SJSA1 (cell line): ENCODE measurements at regions not wholly inside any gene's neighbourhood (a gene's known extent, or its start where the extent isn't known, plus 50 kb on each side); places are given as distances from the start of the nearest gene placed in this dataset.
"Not testable (repeated sequence)": the region's sequence is repeated elsewhere in the genome, so short reads cannot be mapped to it uniquely, and the experiment has no call there.

Experiments used
- DNase-seq, 2 experiments: peaks; one replicate each; pipeline ENCODE4 v3.0.0-alpha.2; 2015 to 2020; ENCODE audit warnings: low spot score in 2 of 2, low read depth in 1 of 2
- H3K27ac ChIP-seq: fragments of 250-450 bp; sonication (Bioruptor Pico); 2 replicates; pipeline ENCODE4 v1.5.1; 2020; ENCODE audit warnings: mild to moderate bottlenecking, moderate library complexity
- H3K27me3 ChIP-seq: fragments of 250-450 bp; sonication (Bioruptor Pico); replicated peaks from 2 replicates; pipeline ENCODE4 v1.5.1; 2020; ENCODE audit warnings: mild to moderate bottlenecking, moderate library complexity
- H3K36me3 ChIP-seq: fragments of 250-450 bp; sonication (Bioruptor Pico); 2 replicates; pipeline ENCODE4 v1.5.1; 2020; ENCODE audit warnings: mild to moderate bottlenecking
- H3K4me1 ChIP-seq: fragments of 250-450 bp; sonication (Bioruptor Pico); replicated peaks from 2 replicates; pipeline ENCODE4 v1.6.1; 2021; ENCODE audit warnings: mild to moderate bottlenecking
- H3K4me3 ChIP-seq: fragments of 250-450 bp; sonication (Bioruptor Pico); 2 replicates; pipeline ENCODE4 v1.5.1; 2020; ENCODE audit warnings: mild to moderate bottlenecking
- H3K9me3 ChIP-seq: fragments of 250-450 bp; sonication (Bioruptor Pico); replicated peaks from 2 replicates; pipeline ENCODE4 v1.5.1; 2020; ENCODE audit warnings: mild to moderate bottlenecking

GRCh38 chr1:79894129-79894528, 887.6 kb upstream of the ADGRL4 start:
- not testable (repeated sequence) for H3K9me3 ChIP-seq, H3K4me3 ChIP-seq, DNase-seq, H3K27ac ChIP-seq, H3K36me3 ChIP-seq, H3K4me1 ChIP-seq, H3K27me3 ChIP-seq

GRCh38 chr1:79887059-79887458, 880.5 kb upstream of the ADGRL4 start:
- H3K27me3 ChIP-seq = no peaks in the 10 kb centered on the region

DNA sequence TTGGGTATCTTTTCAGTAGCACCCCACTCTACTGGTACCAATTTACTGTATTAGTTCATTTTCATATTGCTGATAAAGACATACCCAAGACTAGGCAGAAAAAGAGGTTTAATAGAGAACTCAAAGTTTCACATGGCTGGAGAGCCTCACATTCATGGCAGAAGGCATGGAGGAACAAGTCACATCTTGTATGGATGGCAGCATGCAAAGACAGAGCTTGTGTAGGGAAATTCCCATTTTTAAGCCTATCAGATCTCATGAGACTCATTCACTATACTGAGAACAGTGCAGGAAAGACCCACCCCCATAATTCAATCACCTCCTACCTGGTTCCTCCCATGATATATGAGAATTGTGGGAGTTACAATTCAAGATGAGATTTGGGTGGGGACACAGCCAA, 878.6 kb upstream of the ADGRL4 start:
- H3K36me3 ChIP-seq = no peaks in the 10 kb centered on the region
- H3K4me3 ChIP-seq = no peak overlapping the region
- H3K27ac ChIP-seq = no peak overlapping the region
- DNase-seq = no peak
- no peaks in the 10 kb centered on the region for H3K9me3 ChIP-seq
- H3K27me3 ChIP-seq = no peaks in the 10 kb centered on the region
- H3K4me1 ChIP-seq = no peaks in the 10 kb centered on the region

More at GRCh38 chr1:79887059-79887458, 880.5 kb upstream of the ADGRL4 start:
- no peak overlapping the region for H3K4me3 ChIP-seq
- no peaks in the 10 kb centered on the region for H3K9me3 ChIP-seq
- H3K36me3 ChIP-seq = no peaks in the 10 kb centered on the region
- H3K4me1 ChIP-seq = no peaks in the 10 kb centered on the region
- no peak overlapping the region for H3K27ac ChIP-seq
- DNase-seq = no peak

DNA sequence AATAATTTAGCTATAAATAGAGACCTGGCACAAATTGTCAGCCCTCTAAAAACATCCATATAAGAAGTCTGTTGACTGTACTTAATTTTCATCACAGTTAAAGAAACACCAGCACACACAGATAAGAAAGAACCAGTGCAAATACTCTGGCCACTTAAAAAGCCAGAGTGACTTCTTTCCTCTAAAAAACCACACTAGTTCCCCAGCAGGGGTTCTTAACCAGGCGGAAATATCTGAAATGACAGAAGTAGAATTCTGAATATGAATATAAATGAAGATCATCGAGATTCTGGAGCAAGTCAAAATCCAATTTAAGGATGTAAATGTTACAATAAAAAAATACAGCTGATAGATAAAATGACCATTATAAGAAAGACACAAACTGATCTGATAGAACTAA, 870.6 kb upstream of the ADGRL4 start:
- no peaks in the 10 kb centered on the region for H3K27me3 ChIP-seq
- no peak for DNase-seq
- H3K36me3 ChIP-seq = no peaks in the 10 kb centered on the region
- H3K4me3 ChIP-seq = no peak overlapping the region
- H3K27ac ChIP-seq = no peak overlapping the region
- no peaks in the 10 kb centered on the region for H3K9me3 ChIP-seq
- H3K4me1 ChIP-seq = no peaks in the 10 kb centered on the region

- H3K9me3 ChIP-seq = no peaks in the 10 kb centered on the region
- DNase-seq = no peak
- H3K27ac ChIP-seq = no peak overlapping the region
- no peaks in the 10 kb centered on the region for H3K4me1 ChIP-seq
- H3K4me3 ChIP-seq = no peak overlapping the region
- no peaks in the 10 kb centered on the region for H3K36me3 ChIP-seq
- H3K27me3 ChIP-seq = no peaks in the 10 kb centered on the region
Observed at GRCh38 chr1:79875187-79875586, 868.7 kb upstream of the ADGRL4 start.

DNA sequence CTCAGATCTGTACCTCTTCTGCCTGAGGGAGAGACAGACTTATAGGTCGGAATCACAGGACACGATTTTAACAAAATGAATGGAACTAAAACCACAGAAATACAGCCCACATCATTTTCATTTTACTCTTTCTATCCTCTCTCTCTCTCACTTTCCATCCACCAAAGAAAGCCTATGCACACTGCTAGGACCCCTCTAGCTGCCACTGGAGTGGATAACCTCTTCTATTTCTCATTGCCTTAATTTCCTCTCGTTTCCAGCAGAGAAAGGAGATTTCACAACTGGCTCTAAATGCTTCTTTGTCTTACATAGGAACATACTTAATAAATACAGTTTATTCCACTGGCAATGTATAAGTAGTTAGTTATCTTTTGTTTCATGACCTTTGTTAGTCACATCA, 867.8 kb upstream of the ADGRL4 start:
- H3K27me3 ChIP-seq = no peaks in the 10 kb centered on the region
- H3K4me3 ChIP-seq = no peak overlapping the region
- H3K4me1 ChIP-seq = no peaks in the 10 kb centered on the region
- DNase-seq = no peak
- H3K27ac ChIP-seq = no peak overlapping the region
- no peaks in the 10 kb centered on the region for H3K9me3 ChIP-seq
- H3K36me3 ChIP-seq = no peaks in the 10 kb centered on the region

DNA sequence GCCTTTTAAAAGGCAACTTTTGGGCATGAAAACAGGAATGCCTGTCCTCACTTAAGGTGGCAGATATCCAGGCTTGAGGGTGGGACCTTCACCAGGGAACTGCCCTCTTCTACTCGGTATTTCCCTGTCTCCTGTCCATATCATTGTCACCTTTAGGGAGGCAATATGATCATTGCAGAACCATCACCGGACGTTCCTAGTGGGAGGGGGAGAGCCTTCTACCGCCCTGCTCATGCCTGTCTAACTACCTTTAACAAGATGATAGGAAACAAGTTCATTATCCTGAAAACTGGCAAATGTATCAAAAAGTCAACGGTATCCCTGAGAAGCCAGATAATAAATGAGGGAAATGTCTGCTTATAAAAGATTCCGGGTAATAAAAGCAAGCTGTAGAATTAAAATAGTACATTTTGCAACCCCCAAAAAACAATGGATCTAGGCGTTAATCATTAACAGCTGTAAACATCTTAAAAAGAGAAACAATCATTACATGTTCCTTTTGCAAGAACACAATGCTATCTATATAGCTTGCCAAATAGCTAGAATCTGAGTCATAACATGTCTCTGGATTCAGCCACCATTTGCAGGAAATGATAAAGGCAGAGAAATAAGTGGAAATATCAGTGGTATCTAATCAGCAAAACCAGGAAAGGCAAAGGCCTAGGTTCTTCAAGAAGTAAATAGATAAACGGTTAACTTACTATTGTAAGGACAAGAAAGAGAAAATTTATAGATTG, 852.9 kb upstream of the ADGRL4 start:
- DNase-seq = peak in 1 of 2 experiments; percentile 2
- Histone ChIP-seq H3K27me3 (no peaks in the 10 kb centered on the region), H3K9me3 (no peaks in the 10 kb centered on the region; the same call in 1 of the 2 replicates), H3K36me3 (no peaks in the 10 kb centered on the region), H3K4me1 (0 out of 2 replicates have a peak, but pooled peaks cover 5% of the 10 kb centered on the region), H3K27ac (no peak overlapping the region), H3K4me3 (no peak overlapping the region)

DNA sequence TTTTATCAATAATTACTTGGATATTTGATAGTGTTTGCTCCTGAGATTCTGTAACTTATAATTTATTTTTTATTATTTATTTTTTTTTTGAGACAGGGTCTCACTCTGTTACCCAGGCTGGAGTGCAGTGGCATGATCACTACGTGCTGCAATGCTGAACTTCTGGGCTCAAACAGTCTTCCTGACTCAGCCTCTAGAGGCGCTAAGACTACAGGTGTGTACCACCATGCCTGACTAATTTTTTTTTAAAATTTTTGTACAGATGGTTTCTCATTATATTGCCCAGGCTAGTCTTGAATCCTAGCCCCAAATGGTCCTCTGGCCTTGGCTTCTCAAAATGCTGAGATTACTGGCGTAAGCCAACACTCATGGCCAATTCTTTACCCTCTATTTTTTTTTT, 845.5 kb upstream of the ADGRL4 start:
- Histone ChIP-seq H3K9me3 (no peaks in the 10 kb centered on the region; the same call in 1 of the 2 replicates), H3K4me1 (no peaks in the 10 kb centered on the region), H3K4me3 (no peak overlapping the region), H3K27ac (no peak overlapping the region), H3K36me3 (no peaks in the 10 kb centered on the region), H3K27me3 (no peaks in the 10 kb centered on the region)
- DNase-seq = no peak

DNA sequence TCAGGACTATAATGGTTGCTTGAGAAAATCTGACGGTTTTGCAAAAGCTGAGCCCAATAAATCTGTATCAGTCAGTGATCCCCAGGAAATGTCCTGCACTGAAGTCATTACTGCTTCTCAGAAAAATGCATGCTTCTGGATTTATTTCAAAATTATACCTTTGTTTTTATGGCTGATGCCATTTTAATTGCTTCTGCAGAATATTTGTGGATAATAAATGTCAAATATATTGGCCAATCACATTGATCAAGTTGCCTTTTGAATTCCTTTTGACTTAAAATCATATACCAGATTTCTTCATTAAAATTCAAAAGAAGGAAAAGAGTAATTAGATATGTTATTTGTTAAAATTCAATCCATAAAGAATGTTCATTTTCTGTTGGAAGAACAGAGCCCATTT, 842.9 kb upstream of the ADGRL4 start:
- H3K27ac ChIP-seq = no peak overlapping the region
- no peaks in the 10 kb centered on the region for H3K27me3 ChIP-seq
- no peaks in the 10 kb centered on the region for H3K4me1 ChIP-seq
- DNase-seq = no peak
- H3K4me3 ChIP-seq = no peak overlapping the region
- H3K36me3 ChIP-seq = no peaks in the 10 kb centered on the region
- no peaks in the 10 kb centered on the region for H3K9me3 ChIP-seq

DNA sequence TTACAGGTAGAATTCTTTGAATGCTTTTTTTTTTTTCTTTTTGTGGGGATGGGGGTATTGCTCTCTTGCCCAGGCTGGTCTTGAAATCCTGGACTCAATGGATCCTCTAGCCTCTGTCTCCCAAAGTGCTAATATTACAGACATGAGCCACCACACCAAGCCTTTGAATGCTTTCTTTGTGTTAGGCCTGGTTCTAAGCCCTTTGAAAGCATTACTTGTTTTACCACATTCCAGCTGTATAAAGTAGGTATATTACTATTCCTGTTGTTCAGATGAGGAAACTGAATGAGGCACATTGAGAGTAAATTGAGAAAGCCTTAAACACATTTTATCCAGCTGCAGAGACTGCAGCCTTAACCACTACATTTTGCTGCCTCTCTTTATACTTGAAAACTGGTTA, 841.8 kb upstream of the ADGRL4 start:
- no peaks in the 10 kb centered on the region for H3K9me3 ChIP-seq
- no peaks in the 10 kb centered on the region for H3K4me1 ChIP-seq
- H3K4me3 ChIP-seq = no peak overlapping the region
- no peak for DNase-seq
- H3K27ac ChIP-seq = no peak overlapping the region
- H3K36me3 ChIP-seq = no peaks in the 10 kb centered on the region
- no peaks in the 10 kb centered on the region for H3K27me3 ChIP-seq

DNA sequence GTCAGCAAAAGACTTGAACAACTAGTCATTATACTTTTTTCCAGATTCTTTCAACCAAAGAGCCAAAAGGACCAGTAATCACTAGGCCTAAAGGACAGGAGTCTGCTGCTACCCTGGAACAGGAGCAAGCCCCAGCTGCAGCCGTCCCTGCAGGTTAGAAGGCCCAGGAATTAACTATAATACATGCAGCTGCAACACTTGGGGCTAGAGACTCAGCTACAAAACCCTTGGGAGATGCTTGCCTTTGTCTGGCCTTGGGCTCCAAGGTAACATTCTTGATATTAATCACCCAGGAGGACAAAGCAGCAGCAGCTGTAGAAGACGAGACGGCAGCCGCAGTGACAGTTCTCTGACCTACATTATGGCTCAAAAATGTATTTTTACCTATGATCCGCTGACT, 841.2 kb upstream of the ADGRL4 start:
- DNase-seq = no peak
- no peaks in the 10 kb centered on the region for H3K9me3 ChIP-seq
- H3K4me3 ChIP-seq = no peak overlapping the region
- H3K4me1 ChIP-seq = no peaks in the 10 kb centered on the region
- no peaks in the 10 kb centered on the region for H3K27me3 ChIP-seq
- no peak overlapping the region for H3K27ac ChIP-seq
- H3K36me3 ChIP-seq = no peaks in the 10 kb centered on the region

- H3K4me1 ChIP-seq = no peaks in the 10 kb centered on the region
- no peak overlapping the region for H3K27ac ChIP-seq
- H3K9me3 ChIP-seq = no peaks in the 10 kb centered on the region
- DNase-seq = no peak
- H3K4me3 ChIP-seq = no peak overlapping the region
- no peaks in the 10 kb centered on the region for H3K36me3 ChIP-seq
- no peaks in the 10 kb centered on the region for H3K27me3 ChIP-seq
Observed at GRCh38 chr1:79845936-79846335, 839.4 kb upstream of the ADGRL4 start.

DNA sequence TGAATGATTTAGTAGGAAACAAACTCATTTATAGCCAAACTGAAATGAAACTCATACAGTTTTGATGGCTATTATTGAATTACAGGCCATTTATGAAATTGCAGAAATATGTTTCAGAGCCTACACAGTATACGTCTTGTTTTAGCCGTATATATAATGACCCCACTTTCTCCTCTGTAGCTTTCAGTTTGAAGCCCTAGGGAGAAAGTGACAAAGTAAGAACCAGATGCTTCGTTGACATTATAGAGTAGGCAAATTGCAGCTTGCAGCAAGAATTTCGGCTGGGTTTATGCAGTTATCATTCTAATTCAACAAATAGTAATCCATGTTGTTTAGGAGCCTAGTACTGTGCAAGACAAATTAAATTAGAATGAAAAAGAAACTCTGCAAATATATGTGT, 836.3 kb upstream of the ADGRL4 start:
- Histone ChIP-seq H3K36me3 (no peaks in the 10 kb centered on the region), H3K4me3 (no peak overlapping the region), H3K27ac (no peak overlapping the region), H3K9me3 (no peaks in the 10 kb centered on the region; the same call in 1 of the 2 replicates), H3K4me1 (no peaks in the 10 kb centered on the region), H3K27me3 (no peaks in the 10 kb centered on the region)
- DNase-seq = no peak

DNA sequence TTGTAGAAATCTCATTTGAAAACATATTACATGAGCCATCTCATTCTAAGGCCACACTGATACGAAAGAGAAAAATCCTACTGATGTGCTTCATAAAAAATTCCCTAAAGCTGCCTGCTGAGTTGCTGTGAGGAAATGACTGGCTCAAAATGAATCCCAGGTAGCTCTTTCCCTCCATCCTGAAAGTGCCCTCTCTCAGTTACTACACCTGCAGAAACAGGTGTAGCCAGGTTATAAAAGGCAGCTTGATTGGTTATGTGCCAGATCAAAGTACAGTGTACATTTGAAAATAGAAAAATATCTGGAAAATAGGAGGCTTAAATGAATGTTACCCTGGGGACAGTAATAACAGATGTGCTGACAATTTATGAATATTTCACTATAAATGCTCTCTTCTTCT, 833.4 kb upstream of the ADGRL4 start:
- Histone ChIP-seq H3K9me3 (no peaks in the 10 kb centered on the region; the same call in 1 of the 2 replicates), H3K36me3 (no peaks in the 10 kb centered on the region), H3K27me3 (no peaks in the 10 kb centered on the region), H3K4me1 (no peaks in the 10 kb centered on the region), H3K4me3 (no peak overlapping the region), H3K27ac (no peak overlapping the region)
- no peak for DNase-seq

GRCh38 chr1:79827446-79827845, 820.9 kb upstream of the ADGRL4 start:
- no peaks in the 10 kb centered on the region for H3K9me3 ChIP-seq
- H3K27ac ChIP-seq = no peak overlapping the region
- H3K4me1 ChIP-seq = no peaks in the 10 kb centered on the region
- H3K27me3 ChIP-seq = no peaks in the 10 kb centered on the region
- no peak overlapping the region for H3K4me3 ChIP-seq
- no peak for DNase-seq
- H3K36me3 ChIP-seq = no peaks in the 10 kb centered on the region
